Inflammatory macrophage treated with lipopolysaccharide for 4 hours (primary cell): ENCODE measurements at regions not wholly inside any gene's neighbourhood (a gene's known extent, or its start where the extent isn't known, plus 50 kb on each side); places are given as distances from the start of the nearest gene placed in this dataset.
"Not testable (repeated sequence)": the region's sequence is repeated elsewhere in the genome, so short reads cannot be mapped to it uniquely, and the experiment has no call there.

Experiments used
- DNase-seq: peaks from one replicate; pipeline ENCODE4 v3.0.0-alpha.2; 2020

DNA sequence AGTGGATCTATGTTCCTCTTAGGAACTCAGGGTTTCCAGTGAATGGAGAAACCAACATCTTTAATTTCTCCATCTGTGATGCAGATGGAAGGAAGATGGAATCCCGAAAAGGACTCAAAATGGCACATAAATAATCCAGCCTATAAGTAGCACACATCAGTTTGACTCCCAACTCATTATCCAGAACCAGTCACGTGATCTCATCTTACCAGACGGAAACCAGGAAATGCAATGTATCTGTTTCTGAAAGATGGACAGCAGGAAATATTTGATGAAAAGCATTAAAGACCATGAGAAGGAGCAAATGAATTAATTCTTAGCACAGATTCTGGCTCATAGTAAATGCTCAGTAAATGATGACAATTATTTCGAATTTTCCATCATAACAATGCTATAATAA is 443.1 kb upstream of the FMR1 start:
- DNase-seq: no peak

DNA sequence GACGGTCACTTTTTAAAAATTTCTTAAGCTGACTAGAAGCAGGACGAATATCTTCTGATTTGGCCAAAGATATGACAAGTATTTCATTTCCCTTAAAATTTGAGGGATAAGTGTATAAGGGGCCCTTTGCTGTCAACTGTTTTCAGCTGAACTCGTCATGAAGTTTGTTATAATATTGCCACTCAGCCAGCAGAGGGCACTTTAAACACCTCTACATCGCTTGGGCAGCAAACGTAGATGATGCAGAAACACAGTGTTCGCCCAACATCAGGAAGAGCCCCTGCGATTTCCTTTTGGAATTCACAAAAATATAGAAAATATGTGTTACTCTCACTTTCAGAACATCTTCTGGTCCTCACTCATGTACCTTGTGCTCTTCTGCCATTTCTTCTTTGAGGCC is 435.7 kb upstream of the FMR1 start:
- DNase-seq: peak; percentile 16

DNA sequence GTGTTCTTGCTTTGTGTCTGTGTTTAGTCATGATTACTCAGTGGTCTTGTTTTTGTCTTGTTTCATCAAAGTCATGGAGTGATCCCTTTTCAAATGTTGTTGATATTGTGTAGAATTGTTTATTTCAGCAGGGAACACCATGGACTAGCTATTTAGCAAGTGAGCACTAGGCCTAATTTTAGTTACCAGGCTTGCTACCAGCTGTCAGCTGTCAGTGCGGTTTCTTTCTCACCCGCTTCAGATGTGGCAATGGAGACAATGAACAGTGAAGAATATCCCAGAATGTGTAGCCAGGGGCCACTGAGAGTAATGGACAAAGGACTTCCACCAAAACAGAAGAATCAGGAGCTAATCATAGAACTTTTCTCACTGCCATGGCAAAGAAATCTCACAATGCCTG is 432.8 kb upstream of the FMR1 start:
- no peak for DNase-seq

DNA sequence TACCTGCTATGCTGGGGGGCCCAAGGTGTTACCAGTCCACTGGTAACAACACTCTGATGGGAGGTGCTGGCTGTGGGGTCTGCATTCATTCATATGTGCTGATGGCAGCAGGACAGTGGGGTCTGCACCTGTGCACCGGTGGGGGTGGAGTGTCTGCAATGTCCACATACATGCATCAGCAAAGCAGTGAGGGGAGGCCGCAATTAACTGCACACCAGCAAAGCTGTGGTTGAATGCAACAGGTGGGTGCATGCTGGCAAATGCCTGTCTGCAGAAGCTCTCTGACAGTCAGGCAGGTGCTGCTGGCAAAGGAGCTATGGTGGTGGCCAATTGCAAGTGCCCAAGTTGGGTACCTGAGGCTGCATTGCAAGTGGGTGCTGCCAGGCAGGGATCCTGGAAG is 426.5 kb upstream of the FMR1 start:
- no peak for DNase-seq

DNA sequence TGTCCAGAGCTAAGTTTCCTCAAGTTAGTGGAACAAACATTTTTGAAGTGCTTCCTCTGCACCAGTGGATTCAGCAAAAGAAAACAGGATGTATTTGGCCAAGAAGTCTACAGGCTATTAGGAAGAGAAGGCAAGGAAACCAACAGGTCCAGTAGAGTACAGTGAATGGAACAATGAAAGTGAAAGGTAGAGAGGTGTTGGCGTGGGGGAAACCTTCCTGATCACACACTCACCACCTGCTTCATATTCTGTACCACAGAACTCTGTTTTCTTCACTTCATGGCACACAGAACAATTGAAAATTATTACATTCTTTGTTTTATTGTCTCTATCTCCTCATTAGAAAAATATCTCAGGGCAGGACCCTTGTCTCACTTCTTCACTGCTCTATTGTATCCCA is 417.4 kb upstream of the FMR1 start:
- DNase-seq: no peak

DNA sequence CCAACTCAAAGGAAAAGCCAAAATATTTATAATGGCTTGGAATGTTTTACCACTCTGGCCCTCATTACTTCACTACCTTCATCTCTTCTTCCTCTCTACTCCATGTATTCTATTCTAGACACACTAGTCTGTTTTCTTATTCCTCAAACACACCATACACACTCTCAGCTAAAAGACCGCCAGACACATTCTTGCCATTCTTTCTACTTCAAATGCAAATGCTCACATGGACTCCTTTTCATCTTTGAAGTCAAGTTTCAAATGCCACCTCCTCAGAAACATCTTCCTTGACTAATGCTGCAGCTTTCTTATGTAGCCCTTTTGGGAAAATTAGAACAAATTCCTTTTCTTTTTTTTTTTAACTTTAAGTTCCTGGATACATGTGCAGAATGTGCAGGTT is 412.9 kb upstream of the FMR1 start:
- no peak for DNase-seq

DNA sequence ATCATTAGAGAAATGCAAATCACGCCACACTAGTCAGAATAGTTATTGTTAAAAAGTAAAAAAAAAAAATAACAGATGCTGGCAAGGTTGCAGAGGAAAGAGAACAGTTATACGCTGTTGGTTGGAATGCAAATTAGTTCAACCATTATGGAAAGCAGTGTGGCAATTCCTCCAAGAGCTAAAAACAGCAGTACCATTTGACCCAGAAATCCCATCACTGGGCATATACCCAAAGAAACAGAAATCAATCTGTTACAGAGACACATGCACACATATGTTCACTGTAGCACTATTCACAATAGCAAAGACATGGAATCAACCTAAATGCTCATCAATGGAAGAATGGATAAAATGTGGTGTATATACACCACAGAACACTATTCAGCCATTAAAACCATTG is 388.7 kb upstream of the FMR1 start:
- no peak for DNase-seq

DNA sequence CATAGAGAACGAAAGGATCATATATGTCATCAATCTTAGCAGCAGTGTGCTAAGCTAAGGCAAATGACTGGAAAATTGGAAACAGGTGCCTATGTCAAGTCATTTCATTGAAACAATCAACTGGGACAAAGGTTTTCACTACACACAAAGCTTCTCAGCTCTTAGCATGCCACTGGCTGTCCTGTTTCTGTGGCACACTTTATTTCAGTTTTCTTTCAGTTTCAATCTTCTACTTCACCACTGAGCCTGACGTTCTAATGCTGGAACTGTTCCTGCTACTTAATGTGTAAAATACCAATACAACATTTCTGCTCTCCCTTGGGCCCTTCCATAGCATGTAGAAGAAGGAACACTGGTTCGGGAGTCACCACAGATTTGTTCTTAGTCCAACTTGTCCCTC is 378.3 kb upstream of the FMR1 start:
- DNase-seq: no peak

DNA sequence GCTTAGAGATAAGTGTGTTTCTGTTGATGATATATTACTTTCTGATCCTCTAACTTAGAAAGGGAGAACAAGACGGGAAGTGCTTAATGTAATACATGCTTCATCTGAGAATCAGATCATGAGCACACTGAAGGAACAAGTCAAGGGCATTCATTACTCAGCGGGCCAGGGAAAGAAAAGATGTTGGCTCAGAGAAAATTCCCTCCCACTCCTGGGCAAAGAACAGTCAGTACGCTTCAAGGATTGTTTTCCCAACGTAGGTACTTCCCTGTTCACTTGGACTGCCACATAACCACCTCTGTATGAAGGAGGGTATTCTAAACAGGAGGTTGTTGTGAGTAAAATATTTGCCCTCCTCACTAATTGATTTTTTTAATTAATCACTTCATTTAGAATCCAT is 374.5 kb upstream of the FMR1 start:
- DNase-seq: no peak

DNA sequence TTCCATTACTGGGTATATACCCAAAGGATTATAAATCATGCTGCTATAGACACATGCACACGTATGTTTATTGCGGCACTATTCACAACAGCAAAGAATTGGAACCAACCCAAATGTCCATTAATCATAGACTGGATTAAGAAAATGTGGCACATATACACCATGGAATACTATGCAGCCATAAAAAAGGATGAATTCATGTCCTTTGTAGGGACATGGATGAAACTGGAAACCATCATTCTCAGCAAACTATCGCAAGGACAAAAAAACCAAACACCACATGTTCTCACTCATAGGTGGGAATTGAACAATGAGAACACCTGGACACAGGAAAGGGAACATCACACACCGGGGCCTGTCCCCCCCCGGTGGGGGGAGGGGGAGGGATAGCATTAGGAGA is 363.7 kb upstream of the FMR1 start:
- DNase-seq: not testable (repeated sequence)

DNA sequence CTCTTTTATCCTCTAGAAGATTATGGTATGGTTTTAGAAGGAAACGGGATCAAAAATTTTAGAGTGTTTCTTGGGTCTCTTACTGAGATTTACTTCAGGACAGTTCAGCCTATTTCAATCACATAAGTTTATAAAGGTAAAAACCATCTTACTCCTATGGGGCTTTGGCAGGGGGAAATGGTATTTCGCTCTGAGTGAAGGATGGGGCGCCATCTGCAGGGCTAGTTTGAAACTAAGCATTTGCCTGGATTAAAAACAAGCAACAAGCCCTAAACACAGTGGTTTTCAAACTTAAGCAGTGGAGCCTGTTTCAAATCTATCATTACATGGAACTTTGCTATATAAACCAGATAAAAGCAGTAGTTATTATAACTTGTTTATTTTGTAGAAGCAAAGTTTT is 361.5 kb upstream of the FMR1 start:
- DNase-seq: no peak

DNA sequence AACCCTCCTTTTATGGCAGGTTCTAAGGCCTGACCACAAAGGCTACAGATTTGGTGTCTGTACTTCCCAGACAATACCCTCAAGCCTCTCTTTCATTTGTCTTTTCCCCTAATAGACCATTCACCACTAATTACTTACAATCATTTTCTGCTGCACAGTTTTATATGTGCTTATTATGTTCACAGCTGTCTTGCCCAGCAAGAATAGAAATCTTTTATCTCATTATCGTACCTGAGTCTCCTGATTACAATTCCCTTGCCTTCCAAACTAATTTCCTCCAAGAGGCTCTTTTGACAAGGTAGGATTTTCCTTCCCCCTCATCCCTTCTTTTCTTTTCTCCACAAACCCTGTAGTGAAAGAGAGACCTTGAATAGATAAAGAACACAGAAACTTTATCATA is 352.5 kb upstream of the FMR1 start:
- DNase-seq: no peak

DNA sequence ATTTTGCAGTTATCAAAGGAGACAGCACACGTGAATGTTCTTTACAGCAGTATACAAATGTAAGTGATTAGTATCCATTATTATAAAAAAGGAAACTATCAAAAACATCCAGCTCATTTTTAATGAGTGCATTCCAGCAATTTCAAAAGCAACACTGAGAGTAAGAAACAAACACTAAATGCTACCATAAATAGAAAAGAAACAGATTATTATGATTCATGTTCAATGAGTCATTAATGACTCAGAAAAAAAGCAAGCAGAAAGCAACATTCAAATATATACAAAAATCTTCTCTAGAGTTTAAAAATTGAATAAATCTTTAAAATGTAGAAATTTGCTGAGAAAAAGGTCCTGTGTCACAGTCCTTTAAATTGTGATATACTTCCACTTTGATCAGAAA is 346.5 kb upstream of the FMR1 start:
- no peak for DNase-seq

DNA sequence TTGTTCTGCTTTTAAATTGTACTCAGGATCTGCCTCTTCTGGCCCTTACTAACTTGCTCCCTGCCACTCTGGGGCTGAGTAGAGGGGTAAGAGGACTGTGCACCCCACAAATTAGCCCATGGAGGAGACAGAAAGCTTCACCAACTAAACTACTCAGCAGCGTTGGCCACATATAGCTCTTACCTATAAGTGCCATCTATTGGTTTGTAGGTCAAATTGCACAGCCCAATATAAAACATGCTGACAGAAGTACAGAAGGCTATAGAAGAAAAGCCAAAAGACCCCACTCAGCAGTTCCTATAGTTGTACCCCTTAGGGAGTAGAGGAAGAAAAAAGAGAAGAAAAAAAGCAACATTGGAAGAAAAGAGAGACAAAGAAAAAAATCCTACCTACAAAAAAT is 341.2 kb upstream of the FMR1 start:
- DNase-seq: no peak

DNA sequence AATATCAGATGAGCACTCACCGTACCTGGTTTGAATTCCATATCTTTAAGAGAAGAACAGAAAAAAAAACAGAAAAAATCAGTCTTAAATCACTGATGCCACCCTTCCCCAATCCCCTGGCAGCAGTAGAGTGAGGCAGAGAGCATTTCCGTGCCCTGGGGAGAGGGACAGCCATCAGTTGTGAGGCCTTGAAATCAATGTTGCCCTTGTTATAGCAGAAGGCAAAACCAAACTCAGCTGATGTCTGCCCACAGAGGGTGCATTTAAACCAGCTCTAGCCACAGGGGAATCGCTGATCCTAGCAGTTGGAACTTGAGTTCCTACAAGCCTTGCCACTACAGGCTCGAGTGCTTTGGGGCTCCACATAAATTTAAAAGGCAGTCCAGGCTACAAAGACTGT is 338.5 kb upstream of the FMR1 start:
- DNase-seq: no peak

DNA sequence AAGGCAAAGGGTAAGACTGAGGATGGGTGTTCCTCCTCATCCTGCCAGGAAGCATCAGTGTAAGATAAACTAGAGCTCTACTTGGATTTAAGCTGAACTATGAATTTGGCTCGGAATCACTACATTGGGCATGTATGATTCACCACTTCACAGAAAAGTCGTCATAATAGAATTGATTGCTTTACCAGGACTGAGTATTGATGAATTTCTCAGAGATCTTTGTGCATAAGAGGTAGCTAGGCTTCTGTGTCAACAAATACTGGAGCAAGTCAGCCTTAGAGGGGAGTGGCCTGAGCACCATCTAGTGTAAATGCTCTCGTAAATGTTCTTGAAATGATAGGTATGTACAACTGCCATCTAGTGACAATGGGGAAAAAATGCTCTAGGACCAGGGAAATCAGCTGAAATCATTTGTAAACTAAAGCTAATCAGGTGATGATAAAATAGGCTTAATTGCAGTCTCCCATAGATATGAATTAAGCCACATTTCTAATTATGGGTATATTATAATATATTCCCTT is 309.5 kb upstream of the FMR1 start:
- DNase-seq: no peak

DNA sequence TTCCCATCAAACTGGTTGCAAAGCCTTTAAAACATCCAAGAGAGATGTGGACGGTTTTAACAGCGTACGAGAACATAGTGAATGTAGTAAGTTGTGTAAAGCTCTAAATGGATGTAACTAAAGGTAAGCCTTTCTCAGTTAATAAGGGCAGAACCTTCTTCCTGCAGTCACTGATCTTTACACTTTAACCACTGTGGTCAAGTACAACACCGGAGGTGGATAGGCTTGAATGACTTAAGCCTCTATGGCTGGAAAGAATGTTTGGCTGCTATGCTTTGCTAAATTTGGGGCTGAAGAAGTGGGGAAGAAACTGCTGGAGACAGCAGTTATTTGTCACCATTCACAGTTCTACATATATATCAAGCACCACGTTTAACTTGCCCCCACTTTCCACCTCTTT is 285.1 kb upstream of the FMR1 start:
- DNase-seq: no peak

DNA sequence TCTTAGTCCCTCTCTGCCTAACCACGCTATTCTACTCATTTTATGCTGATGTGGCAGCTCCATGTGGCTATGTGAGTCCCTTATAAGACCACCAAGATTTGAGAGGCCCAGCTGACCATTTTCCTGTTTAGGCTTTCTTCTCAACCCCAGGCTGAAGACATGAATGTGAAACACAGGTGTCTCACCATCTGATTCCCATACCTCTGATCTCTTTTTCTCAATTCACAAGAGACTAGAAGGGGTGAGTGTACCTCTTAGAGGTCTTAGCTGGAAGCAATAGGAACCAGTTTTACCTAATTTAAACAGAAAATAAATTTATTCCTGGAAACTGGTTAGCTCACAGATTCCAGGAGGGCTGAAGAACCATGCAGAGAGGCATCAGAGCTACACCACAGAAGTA is 276.5 kb upstream of the FMR1 start:
- no peak for DNase-seq

DNA sequence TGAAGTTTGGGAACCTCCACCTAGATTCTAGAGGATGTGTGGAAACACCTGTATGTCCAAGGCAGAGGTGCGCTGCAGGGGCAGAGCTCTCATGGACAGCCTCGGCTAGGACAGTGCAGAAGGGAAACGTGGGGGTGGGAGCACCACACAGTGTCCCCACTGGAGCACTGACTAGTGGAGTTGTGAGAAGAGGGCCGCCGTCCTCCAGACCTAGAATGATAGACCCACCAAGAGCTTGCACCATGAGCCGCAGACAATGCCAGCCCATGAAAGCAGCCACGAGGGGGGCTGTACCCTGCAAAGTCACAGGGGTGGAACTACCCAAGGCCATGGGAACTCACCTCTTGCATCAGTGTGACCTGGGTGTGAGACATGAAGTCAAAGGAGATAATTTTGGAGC is 274.5 kb upstream of the FMR1 start:
- no peak for DNase-seq

DNA sequence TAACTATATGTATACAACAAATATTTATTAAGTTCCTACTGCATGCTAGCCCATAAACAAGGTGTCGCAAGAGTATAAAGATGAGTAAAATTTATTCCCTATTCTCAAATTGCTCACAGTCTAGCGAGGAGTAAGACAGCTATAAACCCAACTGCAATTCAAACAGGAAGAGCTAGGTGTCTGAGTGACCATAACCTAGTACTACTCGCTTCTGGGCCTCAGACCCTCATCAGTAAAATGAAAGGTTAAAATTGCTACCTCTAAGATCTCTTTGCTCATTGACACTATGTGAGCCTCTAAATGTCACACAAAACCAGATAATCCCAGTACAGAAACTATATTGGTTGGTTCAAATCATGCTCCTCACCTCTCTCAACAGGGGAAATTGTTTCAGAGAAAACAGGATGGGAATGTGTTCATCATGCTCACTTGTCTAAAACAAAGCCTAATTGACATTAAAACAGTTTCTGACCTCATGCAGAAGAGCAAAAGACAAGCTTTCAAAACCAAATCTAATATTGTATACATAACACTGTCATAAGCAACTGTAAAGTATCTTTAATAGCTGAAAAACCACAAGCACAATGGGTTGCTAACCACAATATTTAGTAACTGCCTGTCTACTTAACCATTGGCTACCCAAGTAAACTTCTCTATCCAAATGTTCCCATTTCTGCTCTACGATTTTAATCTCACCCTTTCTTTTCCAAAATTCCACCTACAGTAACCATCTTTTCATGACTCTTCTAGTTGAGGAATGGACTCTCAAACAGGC is 264.6 kb upstream of the FMR1 start:
- peak; percentile 23 for DNase-seq

DNA sequence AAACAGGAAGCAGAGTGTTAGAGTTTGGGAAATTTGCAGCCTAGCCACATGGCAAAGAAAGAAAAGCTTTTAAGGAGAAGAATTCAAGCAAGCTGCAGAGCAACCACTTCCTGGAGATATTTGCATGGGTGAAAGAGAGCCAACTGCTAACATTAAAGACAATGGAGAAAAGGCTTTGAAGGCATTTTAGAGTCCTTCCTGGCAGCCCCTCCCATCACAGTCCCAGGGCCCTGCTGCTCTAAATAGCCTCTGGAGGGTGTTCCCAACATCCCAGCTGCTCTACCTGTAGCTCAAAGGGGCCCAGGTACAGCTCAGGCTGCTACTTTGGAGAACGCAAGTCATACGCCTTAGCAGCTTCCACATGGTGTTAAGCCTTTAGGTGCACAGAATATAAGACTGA is 235.9 kb upstream of the FMR1 start:
- no peak for DNase-seq

DNA sequence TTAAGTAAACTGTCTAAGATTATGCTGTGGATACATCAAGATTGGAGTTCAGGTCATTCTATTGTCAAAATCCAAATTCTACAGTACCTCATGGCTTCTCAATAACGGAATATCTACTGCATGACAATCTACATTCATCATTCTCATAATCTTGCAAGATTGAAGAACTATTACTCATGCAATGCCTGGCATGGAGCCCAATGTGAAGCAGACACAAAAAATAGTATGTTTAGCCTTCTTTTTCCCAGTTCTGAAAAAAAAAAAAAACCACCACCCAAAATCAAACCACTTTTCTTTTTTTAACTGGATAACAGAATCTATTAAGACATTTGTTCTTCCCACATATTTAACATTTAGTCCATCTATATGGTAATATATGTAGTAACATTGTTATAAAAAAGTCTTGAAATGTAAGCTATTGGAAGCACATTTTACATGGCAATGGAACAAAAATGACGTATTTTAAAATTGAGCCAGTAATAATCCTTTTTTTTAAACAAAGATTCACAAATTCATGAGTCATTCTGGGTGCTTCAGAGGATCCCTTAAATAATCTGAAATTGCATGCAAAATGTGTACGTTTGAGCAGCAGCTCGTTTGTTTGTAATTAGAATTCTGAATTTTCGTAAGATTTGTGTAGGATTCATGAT is 232.2 kb upstream of the FMR1 start:
- DNase-seq: no peak

DNA sequence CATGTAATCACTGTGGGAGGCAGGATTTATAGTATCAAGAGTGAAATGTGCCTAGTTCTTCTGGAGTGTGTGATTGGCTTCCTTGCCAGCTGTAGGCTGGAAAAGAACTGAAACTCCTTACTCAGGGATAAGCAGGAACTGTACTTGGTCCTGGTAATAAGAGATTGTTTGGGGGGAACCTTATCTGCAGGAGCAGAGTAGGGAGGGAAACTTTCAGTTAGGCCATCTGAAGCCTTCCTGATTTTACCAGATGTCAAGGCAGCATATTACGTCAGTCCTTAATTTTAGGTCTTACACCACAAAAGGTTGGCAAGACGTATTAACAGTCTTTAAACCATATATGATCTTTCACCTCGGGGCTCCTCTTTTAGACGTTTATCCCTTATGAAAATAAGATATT is 231.5 kb upstream of the FMR1 start:
- DNase-seq: peak; percentile 0

DNA sequence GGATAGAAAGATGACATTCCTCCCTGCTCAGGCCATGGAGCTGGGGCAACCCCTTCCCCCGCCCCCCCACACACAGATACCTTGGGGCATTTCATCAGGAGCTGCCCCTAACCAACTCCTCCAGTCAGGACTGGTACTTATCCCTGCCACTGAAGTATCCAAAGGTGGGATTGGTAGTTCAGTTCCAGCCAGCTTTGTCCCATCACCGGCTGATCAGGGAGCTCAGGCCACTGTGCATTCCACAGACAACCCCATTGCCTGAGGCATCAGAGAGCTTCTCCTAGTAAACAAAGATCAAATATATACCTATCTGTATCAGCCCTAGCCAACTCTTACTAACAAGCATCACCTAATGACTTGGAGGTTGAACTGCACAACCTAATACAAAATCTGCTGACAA is 218.2 kb upstream of the FMR1 start:
- no peak for DNase-seq

DNA sequence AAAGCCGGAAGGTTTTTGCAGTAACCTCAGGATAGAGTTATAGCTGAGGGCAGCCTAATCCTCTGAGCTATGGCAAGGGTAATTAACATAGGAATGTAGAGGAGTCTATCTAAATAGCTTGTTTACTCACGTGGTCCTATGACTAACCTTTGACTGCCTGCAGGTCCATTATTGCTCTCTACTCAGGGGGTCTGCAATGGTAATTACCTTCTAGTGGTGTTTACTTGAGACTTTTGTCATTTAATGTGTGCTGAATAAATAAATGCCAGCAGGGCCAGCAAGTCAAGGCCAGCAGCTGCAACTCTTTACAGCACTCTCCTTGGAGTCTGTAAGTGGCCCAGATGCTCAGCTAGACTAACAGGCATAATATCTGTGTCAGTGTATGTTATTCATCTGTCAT is 212.7 kb upstream of the FMR1 start:
- no peak for DNase-seq
